ENCODE measurements at regions not wholly inside any gene's neighbourhood (a gene's known extent, or its start where the extent isn't known, plus 50 kb on each side); places are given as distances from the start of the nearest gene placed in this dataset.

DNA sequence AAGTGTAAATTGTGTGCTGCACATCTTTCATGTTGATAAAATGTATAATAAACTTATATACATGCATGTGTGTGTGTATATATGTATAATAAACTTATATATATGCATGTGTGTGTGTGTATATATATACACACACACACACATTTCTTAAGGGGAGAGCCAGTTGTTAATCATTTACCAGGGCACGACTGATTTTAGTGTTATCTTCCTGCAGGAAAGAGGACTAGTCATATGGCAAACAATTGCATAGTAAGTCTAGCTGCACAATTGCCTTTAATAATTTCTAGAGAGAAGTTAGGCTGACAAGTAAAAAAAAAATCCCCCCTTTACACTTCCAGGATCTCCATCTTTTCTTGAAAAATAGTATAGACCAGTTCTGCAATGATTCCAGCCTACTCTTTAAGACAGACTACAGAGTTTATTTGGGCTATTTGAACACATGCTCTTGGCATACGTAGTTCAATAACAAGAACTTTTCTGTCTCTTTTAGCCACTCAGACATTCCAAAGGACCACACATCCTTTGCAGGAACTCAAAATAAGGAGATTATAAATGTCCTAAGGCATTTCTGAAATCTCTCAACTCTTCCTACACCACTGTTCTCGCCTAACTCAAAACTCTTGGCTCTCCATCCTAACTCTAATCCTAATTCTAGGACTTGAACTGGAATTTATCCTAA lies 163.6 kb upstream of the SETMAR start:
- Histone ChIP-seq H3K9me3 (no peaks in the 10 kb centered on the region), H3K27me3 (no peaks in the 10 kb centered on the region), H3K36me3 (no peaks in the 10 kb centered on the region), H3K4me3 (no peak overlapping the region), H3K4me1 (no peaks in the 10 kb centered on the region), H3K27ac (no peak overlapping the region)
- WGBS, 2 donors (ENCODE audit: low coverage in 1 of 2), result 33 to 64% methylated on average over 3 of the region's 3 CpGs
- no peak for ATAC-seq
- TF ChIP-seq POLR2AphosphoS5 (IDR thresholded peaks at IDR 0.05) (no peak), POLR2A (IDR thresholded peaks at IDR 0.05) (no peak), EP300 (IDR thresholded peaks at IDR 0.05) (no peak)
- TF ChIP-seq, protein P1, sequence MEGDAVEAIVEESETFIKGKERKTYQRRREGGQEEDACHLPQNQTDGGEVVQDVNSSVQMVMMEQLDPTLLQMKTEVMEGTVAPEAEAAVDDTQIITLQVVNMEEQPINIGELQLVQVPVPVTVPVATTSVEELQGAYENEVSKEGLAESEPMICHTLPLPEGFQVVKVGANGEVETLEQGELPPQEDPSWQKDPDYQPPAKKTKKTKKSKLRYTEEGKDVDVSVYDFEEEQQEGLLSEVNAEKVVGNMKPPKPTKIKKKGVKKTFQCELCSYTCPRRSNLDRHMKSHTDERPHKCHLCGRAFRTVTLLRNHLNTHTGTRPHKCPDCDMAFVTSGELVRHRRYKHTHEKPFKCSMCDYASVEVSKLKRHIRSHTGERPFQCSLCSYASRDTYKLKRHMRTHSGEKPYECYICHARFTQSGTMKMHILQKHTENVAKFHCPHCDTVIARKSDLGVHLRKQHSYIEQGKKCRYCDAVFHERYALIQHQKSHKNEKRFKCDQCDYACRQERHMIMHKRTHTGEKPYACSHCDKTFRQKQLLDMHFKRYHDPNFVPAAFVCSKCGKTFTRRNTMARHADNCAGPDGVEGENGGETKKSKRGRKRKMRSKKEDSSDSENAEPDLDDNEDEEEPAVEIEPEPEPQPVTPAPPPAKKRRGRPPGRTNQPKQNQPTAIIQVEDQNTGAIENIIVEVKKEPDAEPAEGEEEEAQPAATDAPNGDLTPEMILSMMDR (IDR thresholded peaks at IDR 0.05), result no peak

DNA sequence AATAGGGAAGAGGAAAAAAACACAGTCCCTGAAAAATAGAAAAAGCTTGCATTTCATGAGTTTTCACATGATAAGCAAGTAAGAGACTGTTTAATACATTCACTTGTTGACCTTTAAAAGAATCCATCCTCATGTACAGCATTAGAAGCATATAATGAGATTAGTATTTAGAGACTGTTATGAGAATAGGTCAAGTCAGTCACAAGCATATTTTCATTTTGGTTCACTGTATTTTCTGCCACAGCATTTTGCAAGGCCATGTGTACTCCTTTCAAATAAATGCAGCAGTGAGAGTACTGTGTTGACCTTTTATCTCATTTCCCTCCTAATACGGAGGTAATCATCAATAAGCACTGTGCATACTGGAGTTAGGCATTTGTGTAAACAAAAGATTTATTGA lies 162.2 kb upstream of the SETMAR start:
- no peaks in the 10 kb centered on the region for H3K4me1 ChIP-seq
- TF ChIP-seq EP300 (IDR thresholded peaks at IDR 0.05), result no peak
- TF ChIP-seq POLR2A (IDR thresholded peaks at IDR 0.05), result no peak
- no peak for TF ChIP-seq POLR2AphosphoS5 (IDR thresholded peaks at IDR 0.05)
- TF ChIP-seq, protein P1 (IDR thresholded peaks at IDR 0.05), result no peak
- no peak overlapping the region for H3K4me3 ChIP-seq
- H3K36me3 ChIP-seq, result no peaks in the 10 kb centered on the region
- no peak overlapping the region for H3K27ac ChIP-seq
- H3K27me3 ChIP-seq, result no peaks in the 10 kb centered on the region
- ATAC-seq, result no peak
- no peaks in the 10 kb centered on the region for H3K9me3 ChIP-seq
- WGBS, 2 donors (ENCODE audit: low coverage in 1 of 2), result 14% methylated on average over 1 of the region's 1 CpG; no CpG with 5 or more reads in 1 of the 2 donors

DNA sequence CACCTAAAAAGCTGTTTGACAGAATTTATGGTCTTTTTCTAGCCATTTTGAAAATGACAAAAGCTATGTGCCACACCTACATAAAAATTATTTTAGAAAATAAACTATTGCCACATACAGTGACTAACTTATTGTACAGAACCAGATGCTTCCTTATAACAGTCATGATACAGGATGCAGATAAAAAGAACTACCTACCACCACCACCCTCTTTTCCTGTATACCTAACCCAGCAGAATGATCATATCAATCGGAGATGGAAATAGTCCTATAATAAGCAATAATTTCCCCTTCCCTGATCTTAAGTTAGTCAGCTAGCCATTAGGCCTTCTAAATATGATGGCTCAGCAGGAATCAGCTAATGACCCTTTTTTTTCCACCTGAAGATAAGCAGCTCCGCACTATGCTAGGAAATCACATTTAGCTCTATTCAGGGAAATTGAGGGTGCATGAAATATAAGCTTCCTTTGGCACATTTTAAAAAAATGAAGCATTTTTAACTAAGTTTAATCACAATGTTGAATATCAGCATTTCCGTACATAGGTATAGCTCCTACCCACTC lies 155.5 kb upstream of the SETMAR start:
- TF ChIP-seq EP300 (IDR thresholded peaks at IDR 0.05), result no peak
- TF ChIP-seq, protein P1 (IDR thresholded peaks at IDR 0.05), result no peak
- TF ChIP-seq POLR2A (IDR thresholded peaks at IDR 0.05), result no peak
- TF ChIP-seq POLR2AphosphoS5 (IDR thresholded peaks at IDR 0.05), result no peak

DNA sequence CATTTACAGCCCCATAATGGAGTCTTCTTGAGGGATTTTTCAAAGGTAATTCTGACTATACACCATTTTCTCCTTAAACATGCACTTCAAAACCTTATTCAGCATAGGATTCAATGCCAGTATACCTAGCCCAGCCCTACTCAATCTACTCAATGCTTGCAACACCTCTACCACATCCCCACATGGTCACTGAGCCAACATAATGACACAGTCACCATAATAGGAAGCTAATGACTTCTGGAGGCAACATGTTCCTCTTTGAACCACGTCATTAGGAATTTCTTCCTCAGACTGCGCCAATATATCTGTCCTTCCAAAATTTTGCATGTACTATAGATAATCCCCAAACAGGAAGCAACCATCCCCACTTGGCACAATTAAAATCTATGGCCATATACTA lies 153.9 kb upstream of the SETMAR start:
- Histone ChIP-seq H3K9me3 (no peaks in the 10 kb centered on the region), H3K36me3 (no peaks in the 10 kb centered on the region), H3K4me3 (no peak overlapping the region), H3K4me1 (no peaks in the 10 kb centered on the region), H3K27ac (no peak overlapping the region), H3K27me3 (no peaks in the 10 kb centered on the region)
- TF ChIP-seq, protein P1 (IDR thresholded peaks at IDR 0.05), result no peak
- TF ChIP-seq EP300 (IDR thresholded peaks at IDR 0.05), result no peak
- no peak for TF ChIP-seq POLR2AphosphoS5 (IDR thresholded peaks at IDR 0.05)
- no peak for TF ChIP-seq POLR2A (IDR thresholded peaks at IDR 0.05)
- no peak for ATAC-seq
- WGBS, 2 donors (ENCODE audit: low coverage in 1 of 2), result 83 to 85% methylated on average over 2 of the region's 2 CpGs

More for the DNA sequence above, 155.5 kb upstream of the SETMAR start:
- WGBS, 2 donors (ENCODE audit: low coverage in 1 of 2), result 75 to 83% methylated on average over 3 of the region's 3 CpGs
- ATAC-seq, result no peak
- H3K9me3 ChIP-seq, result no peaks in the 10 kb centered on the region
- no peaks in the 10 kb centered on the region for H3K36me3 ChIP-seq
- H3K4me1 ChIP-seq, result no peaks in the 10 kb centered on the region
- H3K4me3 ChIP-seq, result no peak overlapping the region
- H3K27ac ChIP-seq, result no peak overlapping the region
- no peaks in the 10 kb centered on the region for H3K27me3 ChIP-seq

DNA sequence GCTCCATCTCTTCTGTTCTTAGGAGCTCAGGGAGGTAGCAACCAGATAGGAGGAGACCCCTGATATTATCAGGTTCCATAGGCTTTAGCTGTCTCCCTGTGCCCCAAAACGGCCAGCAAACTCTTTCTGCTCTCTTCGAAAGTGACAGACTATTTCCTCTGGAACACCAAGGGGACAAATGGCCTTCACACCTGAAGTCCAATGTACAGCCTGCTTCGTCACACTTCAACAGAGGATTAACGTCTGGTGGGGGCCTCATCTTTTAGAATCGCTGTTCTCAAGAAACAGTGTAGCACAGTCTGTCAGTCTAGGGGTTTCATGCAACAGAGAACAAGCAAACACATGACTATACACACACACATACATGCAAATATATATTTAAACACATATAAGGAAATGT lies 152.4 kb upstream of the SETMAR start:
- 81 to 85% methylated on average over 4 to 5 of the region's 5 CpGs for WGBS, 2 donors (ENCODE audit: low coverage in 1 of 2)
- TF ChIP-seq POLR2AphosphoS5 (IDR thresholded peaks at IDR 0.05), result no peak
- no peak for TF ChIP-seq POLR2A (IDR thresholded peaks at IDR 0.05)
- no peak for TF ChIP-seq EP300 (IDR thresholded peaks at IDR 0.05)
- TF ChIP-seq, protein P1 (IDR thresholded peaks at IDR 0.05), result no peak
- Histone ChIP-seq H3K4me3 (no peak overlapping the region), H3K9me3 (no peaks in the 10 kb centered on the region), H3K27ac (no peak overlapping the region), H3K4me1 (no peaks in the 10 kb centered on the region), H3K36me3 (no peaks in the 10 kb centered on the region), H3K27me3 (no peaks in the 10 kb centered on the region)
- no peak for ATAC-seq
